ENCODE measurements at regions not wholly inside any gene's neighbourhood (a gene's known extent, or its start where the extent isn't known, plus 50 kb on each side); places are given as distances from the start of the nearest gene placed in this dataset.

GRCh38 chr14:58739674-58740073 lies 101.9 kb downstream of the DACT1 start:
- Histone ChIP-seq H3K4me3 (replicated peaks in 1 of 3; ENCODE audit: insufficient read depth in 1 of 3, low read depth in 1 of 3, low read length in 3 of 3) (no peak overlapping the region), H3K9me1 (replicated peaks; ENCODE audit: control insufficient read depth, extremely low read depth, insufficient read depth, low read length) (no peaks in the 10 kb centered on the region), H2AFZ (ENCODE audit: low read depth, low read length) (no peak overlapping the region), H3K9me3 (replicated peaks; ENCODE audit: control insufficient read depth, insufficient read depth, low read length) (no peaks in the 10 kb centered on the region), H3K27ac (ENCODE audit: insufficient read depth, low read depth, low read length) (no peak overlapping the region), H3K79me2 (ENCODE audit: control insufficient read depth, insufficient read depth, low read length) (no peaks in the 10 kb centered on the region), H3K36me3 (ENCODE audit: control insufficient read depth in 2 of 2, extremely low read depth in 1 of 2, insufficient read depth in 2 of 2, low read length in 2 of 2) (no peaks in the 10 kb centered on the region), H3K4me1 (ENCODE audit: control insufficient read depth, extremely low read depth, insufficient read depth, low read length) (no peaks in the 10 kb centered on the region), H4K20me1 (replicated peaks; ENCODE audit: control insufficient read depth, extremely low read depth, insufficient read depth, low read length) (no peaks in the 10 kb centered on the region), H3K27me3 (ENCODE audit: control insufficient read depth in 2 of 2, insufficient read depth in 2 of 2, low read length in 2 of 2) (peaks cover 0 to 1% of the 10 kb centered on the region in 2 experiments), H3K4me2 (ENCODE audit: insufficient read depth, low read length) (no peak overlapping the region), H3K9ac (replicated peaks; ENCODE audit: extremely low read depth, insufficient read depth, low read length) (no peak overlapping the region)
- intact Hi-C loops (cut with micrococcal nuclease) (no loop called here), dilution Hi-C loops (cut with MboI; ENCODE audit: extremely low pct_ligation_motif_present, low sequenced_read_pairs) (no loop called here)
- DNase-seq (ENCODE audit: low read depth, low spot score) (no peak), FAIRE-seq (no peak)
- BruUV-seq (replicated peaks) = no TSS peak
- ChIA-PET CTCF (no interaction called here), POLR2A (no interaction called here)
- TF ChIP-seq FOS (IDR thresholded peaks at IDR 0.05; ENCODE audit: borderline replicate concordance, insufficient read depth, low read length) (no peak), POLR2A (IDR thresholded peaks at IDR 0.05; ENCODE audit: low read depth, low read length) (no peak), GATA2 (IDR thresholded peaks at IDR 0.05; ENCODE audit: insufficient read depth, insufficient read length, low read depth, low read length) (no peak), CTCF (IDR thresholded peaks at IDR 0.05; ENCODE audit: extremely low read depth in 1 of 2, insufficient read depth in 1 of 2, low read depth in 1 of 2, low read length in 2 of 2) (no peak), MYC (IDR thresholded peaks at IDR 0.05; ENCODE audit: low read depth, low read length) (no peak), JUN (IDR thresholded peaks at IDR 0.05; ENCODE audit: borderline replicate concordance, insufficient read depth, insufficient read length, low read depth) (no peak), POLR2AphosphoS5 (IDR thresholded peaks at IDR 0.05; ENCODE audit: insufficient read depth, low read depth, low read length) (no peak), EZH2 (IDR thresholded peaks at IDR 0.05; ENCODE audit: borderline replicate concordance, low read depth, low read length, severe bottlenecking) (no peak)
- TF ChIP-seq, protein P1, sequence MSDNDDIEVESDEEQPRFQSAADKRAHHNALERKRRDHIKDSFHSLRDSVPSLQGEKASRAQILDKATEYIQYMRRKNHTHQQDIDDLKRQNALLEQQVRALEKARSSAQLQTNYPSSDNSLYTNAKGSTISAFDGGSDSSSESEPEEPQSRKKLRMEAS (IDR thresholded peaks at IDR 0.05; ENCODE audit: insufficient read depth, insufficient read length) = no peak
